ENCODE measurements at regions not wholly inside any gene's neighbourhood (a gene's known extent, or its start where the extent isn't known, plus 50 kb on each side); places are given as distances from the start of the nearest gene placed in this dataset.
"Not testable (repeated sequence)": the region's sequence is repeated elsewhere in the genome, so short reads cannot be mapped to it uniquely, and the experiment has no call there.

DNA sequence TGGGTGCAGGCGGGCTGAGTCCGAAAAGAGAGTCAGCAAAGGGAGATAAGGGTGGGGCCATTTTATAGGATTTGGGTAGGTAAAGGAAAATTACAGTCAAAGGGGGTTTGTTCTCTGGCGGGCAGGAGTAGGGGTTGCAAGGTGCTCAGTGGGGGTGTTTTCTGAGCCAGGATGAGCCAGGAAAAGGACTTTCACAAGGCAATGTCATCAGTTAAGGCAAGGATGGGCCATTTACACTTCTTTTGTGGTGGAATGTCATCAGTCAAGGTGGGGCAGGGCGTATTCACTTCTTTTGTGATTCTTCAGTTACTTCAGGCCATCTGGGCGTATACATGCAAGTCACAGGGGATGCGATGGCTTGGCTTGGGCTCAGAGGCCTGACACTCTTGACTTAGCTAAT, 998.2 kb downstream of the PCDH9 start:
- TF ChIP-seq, protein P1, sequence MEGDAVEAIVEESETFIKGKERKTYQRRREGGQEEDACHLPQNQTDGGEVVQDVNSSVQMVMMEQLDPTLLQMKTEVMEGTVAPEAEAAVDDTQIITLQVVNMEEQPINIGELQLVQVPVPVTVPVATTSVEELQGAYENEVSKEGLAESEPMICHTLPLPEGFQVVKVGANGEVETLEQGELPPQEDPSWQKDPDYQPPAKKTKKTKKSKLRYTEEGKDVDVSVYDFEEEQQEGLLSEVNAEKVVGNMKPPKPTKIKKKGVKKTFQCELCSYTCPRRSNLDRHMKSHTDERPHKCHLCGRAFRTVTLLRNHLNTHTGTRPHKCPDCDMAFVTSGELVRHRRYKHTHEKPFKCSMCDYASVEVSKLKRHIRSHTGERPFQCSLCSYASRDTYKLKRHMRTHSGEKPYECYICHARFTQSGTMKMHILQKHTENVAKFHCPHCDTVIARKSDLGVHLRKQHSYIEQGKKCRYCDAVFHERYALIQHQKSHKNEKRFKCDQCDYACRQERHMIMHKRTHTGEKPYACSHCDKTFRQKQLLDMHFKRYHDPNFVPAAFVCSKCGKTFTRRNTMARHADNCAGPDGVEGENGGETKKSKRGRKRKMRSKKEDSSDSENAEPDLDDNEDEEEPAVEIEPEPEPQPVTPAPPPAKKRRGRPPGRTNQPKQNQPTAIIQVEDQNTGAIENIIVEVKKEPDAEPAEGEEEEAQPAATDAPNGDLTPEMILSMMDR (IDR thresholded peaks at IDR 0.05; ENCODE audit: low read depth, low read length, poor library complexity, severe bottlenecking) = not testable (repeated sequence)
- not testable (repeated sequence) for TF ChIP-seq EZH2phosphoT487 (IDR thresholded peaks at IDR 0.05; ENCODE audit: borderline replicate concordance, low read length)
